ENCODE measurements at regions not wholly inside any gene's neighbourhood (a gene's known extent, or its start where the extent isn't known, plus 50 kb on each side); places are given as distances from the start of the nearest gene placed in this dataset.

DNA sequence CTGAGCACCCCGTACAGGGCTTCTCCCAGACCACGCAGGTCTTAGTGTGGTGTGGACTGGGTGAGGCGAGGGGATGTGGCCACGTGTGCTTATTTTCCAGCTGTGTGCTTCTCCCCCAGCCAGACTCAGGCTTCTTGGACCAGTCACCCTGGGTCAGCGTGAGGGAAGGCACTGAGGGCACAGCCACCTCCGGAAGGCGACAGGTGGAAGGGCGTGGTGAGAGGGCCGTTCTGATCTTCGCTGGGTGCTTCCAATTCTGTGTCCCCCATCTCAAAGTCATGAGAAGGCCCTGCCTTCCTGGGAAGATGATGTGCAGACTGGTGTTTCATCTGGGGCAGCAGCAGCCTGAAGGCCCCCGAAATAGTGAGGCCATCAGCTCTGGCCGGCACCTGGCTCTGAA lies 169.7 kb upstream of the MYCN start:
- TF ChIP-seq, protein P1, sequence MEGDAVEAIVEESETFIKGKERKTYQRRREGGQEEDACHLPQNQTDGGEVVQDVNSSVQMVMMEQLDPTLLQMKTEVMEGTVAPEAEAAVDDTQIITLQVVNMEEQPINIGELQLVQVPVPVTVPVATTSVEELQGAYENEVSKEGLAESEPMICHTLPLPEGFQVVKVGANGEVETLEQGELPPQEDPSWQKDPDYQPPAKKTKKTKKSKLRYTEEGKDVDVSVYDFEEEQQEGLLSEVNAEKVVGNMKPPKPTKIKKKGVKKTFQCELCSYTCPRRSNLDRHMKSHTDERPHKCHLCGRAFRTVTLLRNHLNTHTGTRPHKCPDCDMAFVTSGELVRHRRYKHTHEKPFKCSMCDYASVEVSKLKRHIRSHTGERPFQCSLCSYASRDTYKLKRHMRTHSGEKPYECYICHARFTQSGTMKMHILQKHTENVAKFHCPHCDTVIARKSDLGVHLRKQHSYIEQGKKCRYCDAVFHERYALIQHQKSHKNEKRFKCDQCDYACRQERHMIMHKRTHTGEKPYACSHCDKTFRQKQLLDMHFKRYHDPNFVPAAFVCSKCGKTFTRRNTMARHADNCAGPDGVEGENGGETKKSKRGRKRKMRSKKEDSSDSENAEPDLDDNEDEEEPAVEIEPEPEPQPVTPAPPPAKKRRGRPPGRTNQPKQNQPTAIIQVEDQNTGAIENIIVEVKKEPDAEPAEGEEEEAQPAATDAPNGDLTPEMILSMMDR (IDR thresholded peaks at IDR 0.05): no peak
- TF ChIP-seq POLR2A (IDR thresholded peaks at IDR 0.05) (no peak), POLR2AphosphoS5 (IDR thresholded peaks at IDR 0.05) (no peak), EP300 (IDR thresholded peaks at IDR 0.05) (no peak)

Measured in sigmoid colon (tissue), 4 donors.